HCEC 1CT (cell line): ENCODE measurements at regions not wholly inside any gene's neighbourhood (a gene's known extent, or its start where the extent isn't known, plus 50 kb on each side); places are given as distances from the start of the nearest gene placed in this dataset.
A peak's percentile ranks its signal among the peaks of the same experiment; 100 is the strongest.

ENCODE experiments used
- DNase-seq: peaks from one replicate; pipeline ENCODE4 v3.0.0-alpha.2; 2017

- DNase-seq = peak; percentile 16
Measured at GRCh38 chr2:222797871-222798270, 63.0 kb upstream of the ACSL3 start.

- DNase-seq = no peak
Measured at GRCh38 chr2:222798528-222798927, 62.3 kb upstream of the ACSL3 start.

- no peak for DNase-seq
Measured at GRCh38 chr2:222799262-222799918, 61.4 kb upstream of the ACSL3 start.

- no peak for DNase-seq
Measured at GRCh38 chr2:222802514-222803196, 58.2 kb upstream of the ACSL3 start.

- no peak for DNase-seq
Measured at GRCh38 chr2:222804351-222804750, 56.5 kb upstream of the ACSL3 start.

GRCh38 chr2:222805591-222806304, 55.1 kb upstream of the ACSL3 start:
- no peak for DNase-seq

GRCh38 chr2:222806526-222807137, 54.2 kb upstream of the ACSL3 start:
- DNase-seq = no peak

GRCh38 chr2:222807431-222807830, 53.4 kb upstream of the ACSL3 start:
- DNase-seq = no peak

GRCh38 chr2:222809582-222809981, 51.3 kb upstream of the ACSL3 start:
- DNase-seq = no peak

GRCh38 chr2:222810044-222810443, 50.8 kb upstream of the ACSL3 start:
- no peak for DNase-seq
